ENCODE measurements at regions not wholly inside any gene's neighbourhood (a gene's known extent, or its start where the extent isn't known, plus 50 kb on each side); places are given as distances from the start of the nearest gene placed in this dataset.

DNA sequence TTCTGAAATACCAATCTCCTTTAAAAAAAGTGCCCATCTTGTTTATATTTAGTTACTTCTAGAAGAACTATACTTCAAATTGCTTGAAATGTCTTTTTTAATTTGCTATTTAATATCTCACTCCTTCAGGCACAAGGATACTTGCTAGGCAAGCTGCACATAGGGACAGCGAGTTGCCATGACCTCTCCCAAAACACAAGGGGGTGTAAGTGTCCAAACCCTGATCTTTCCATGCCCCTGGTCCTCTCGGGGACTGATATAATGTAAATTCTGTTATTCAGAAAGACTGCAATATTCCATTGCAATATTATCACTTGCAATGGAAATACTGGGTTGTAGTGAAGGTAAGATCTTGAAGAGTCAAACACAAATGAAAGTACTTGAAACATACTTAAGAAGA is 480.4 kb downstream of the CETN3 start:
- no peaks in the 10 kb centered on the region for H3K4me1 Mint-ChIP-seq
- Histone ChIP-seq H3K4me1 (ENCODE audit: insufficient read depth, low read length) (no peaks in the 10 kb centered on the region), H3K9me3 (ENCODE audit: control insufficient read depth in 1 of 2, low read length in 2 of 2) (no peaks in the 10 kb centered on the region), H3K27me3 (ENCODE audit: insufficient read depth, low read length) (no peaks in the 10 kb centered on the region), H3K4me3 (ENCODE audit: low read length in 2 of 2) (no peak overlapping the region), H3K36me3 (ENCODE audit: insufficient read depth, low read length) (no peaks in the 10 kb centered on the region), H3K27ac (ENCODE audit: low read depth, low read length) (no peak overlapping the region)
- no peak overlapping the region for H3K27ac Mint-ChIP-seq
- CTCF ChIA-PET (ENCODE audit: partially characterized antibody), result no interaction called here
- no peak overlapping the region for H3K4me3 Mint-ChIP-seq
- no peaks in the 10 kb centered on the region for H3K36me3 Mint-ChIP-seq
- peaks cover 0 to 5% (median 0%) of the 10 kb centered on the region in 8 donors for H3K9me3 Mint-ChIP-seq
- POLR2A ChIA-PET (ENCODE audit: partially characterized antibody), result no interaction called here
- intact Hi-C loops (cut with micrococcal nuclease), result no loop called here
- no peak for DNase-seq
- no peaks in the 10 kb centered on the region for H3K27me3 Mint-ChIP-seq

DNA sequence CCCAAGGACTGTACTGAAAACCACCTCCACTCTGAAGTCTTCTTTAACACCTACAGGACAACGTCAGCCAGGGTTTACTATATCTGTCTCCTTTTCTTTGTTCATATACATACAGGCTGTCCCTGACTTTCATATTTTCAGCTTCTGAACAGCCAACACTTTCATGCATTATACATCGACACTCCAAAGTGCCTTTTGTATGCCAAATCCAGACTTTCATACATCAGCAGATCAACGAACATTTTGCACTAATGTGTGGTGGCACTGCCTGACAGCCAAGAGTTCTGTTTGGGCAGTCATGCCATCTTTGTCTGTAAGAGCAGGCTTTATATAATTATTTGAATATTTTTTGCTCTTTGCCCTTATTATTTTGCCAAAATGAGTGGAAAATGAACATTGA is 487.4 kb downstream of the CETN3 start:
- H3K9me3 Mint-ChIP-seq, result peaks cover 0 to 6% (median 2%) of the 10 kb centered on the region in 8 donors
- H3K4me1 Mint-ChIP-seq, result no peaks in the 10 kb centered on the region
- H3K4me1 ChIP-seq (ENCODE audit: insufficient read depth, low read length), result no peaks in the 10 kb centered on the region
- H3K4me3 ChIP-seq (ENCODE audit: low read length in 2 of 2), result no peak overlapping the region
- CTCF ChIA-PET (ENCODE audit: partially characterized antibody), result no interaction called here
- no peaks in the 10 kb centered on the region for H3K36me3 ChIP-seq (ENCODE audit: insufficient read depth, low read length)
- POLR2A ChIA-PET (ENCODE audit: partially characterized antibody), result no interaction called here
- no peak overlapping the region for H3K27ac Mint-ChIP-seq
- no peaks in the 10 kb centered on the region for H3K9me3 ChIP-seq (ENCODE audit: control insufficient read depth in 1 of 2, low read length in 2 of 2)
- intact Hi-C loops (cut with micrococcal nuclease), result no loop called here
- H3K27ac ChIP-seq (ENCODE audit: low read depth, low read length), result no peak overlapping the region
- no peaks in the 10 kb centered on the region for H3K27me3 ChIP-seq (ENCODE audit: insufficient read depth, low read length)
- no peak for DNase-seq
- H3K36me3 Mint-ChIP-seq, result no peaks in the 10 kb centered on the region
- no peaks in the 10 kb centered on the region for H3K27me3 Mint-ChIP-seq
- H3K4me3 Mint-ChIP-seq, result no peak overlapping the region

DNA sequence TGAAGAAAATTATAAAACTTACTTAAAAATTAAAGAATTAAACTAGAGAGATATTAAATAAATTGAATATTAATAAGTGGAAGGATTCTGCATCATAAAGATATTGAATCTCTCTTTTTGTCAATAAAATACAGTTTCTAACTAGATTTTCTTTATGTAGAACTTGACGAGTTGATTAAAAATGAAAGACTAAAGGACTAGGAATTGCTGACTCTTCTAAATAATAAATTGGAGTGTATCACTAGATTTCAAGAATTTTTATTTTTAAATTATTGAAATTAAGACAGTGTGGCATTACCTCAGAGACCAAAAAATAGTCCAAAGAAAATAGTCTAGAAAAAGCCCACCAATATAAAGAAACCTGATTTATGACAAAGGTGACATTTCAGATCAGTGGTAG is 492.4 kb downstream of the CETN3 start:
- DNase-seq, result no peak
- Mint-ChIP-seq H3K4me3 (no peak overlapping the region), H3K36me3 (no peaks in the 10 kb centered on the region), H3K27me3 (no peaks in the 10 kb centered on the region), H3K27ac (no peak overlapping the region), H3K4me1 (no peaks in the 10 kb centered on the region), H3K9me3 (peaks cover 0 to 7% (median 0%) of the 10 kb centered on the region in 8 donors)
- intact Hi-C loops (cut with micrococcal nuclease), result no loop called here
- ChIA-PET POLR2A (ENCODE audit: partially characterized antibody) (no interaction called here), CTCF (ENCODE audit: partially characterized antibody) (no interaction called here)
- no peaks in the 10 kb centered on the region for H3K27me3 ChIP-seq (ENCODE audit: insufficient read depth, low read length)
- no peaks in the 10 kb centered on the region for H3K9me3 ChIP-seq (ENCODE audit: control insufficient read depth in 1 of 2, low read length in 2 of 2)
- no peak overlapping the region for H3K27ac ChIP-seq (ENCODE audit: low read depth, low read length)
- no peak overlapping the region for H3K4me3 ChIP-seq (ENCODE audit: low read length in 2 of 2)
- no peaks in the 10 kb centered on the region for H3K4me1 ChIP-seq (ENCODE audit: insufficient read depth, low read length)
- H3K36me3 ChIP-seq (ENCODE audit: insufficient read depth, low read length), result no peaks in the 10 kb centered on the region

DNA sequence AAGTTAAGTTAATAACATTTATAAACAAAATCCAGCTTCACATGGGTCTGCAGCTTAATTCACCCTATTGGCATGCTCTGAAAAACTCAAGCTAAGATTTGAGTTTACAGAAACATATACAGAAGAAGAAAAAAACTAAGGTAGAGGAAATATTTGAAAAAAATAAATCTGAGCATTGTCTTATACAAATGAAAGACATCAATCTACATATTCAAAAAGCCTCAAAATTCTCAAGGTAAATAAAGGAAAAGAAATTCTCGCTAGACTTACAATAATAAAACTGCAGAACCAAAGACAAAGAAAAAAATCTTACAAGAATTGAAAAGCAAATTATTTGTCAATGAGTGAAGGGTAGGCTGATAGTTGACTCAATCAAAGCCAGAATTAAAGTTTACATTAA is 493.4 kb downstream of the CETN3 start:
- Mint-ChIP-seq H3K36me3 (no peaks in the 10 kb centered on the region), H3K9me3 (peaks cover 0 to 7% (median 0%) of the 10 kb centered on the region in 8 donors), H3K27me3 (no peaks in the 10 kb centered on the region), H3K4me3 (no peak overlapping the region), H3K4me1 (no peaks in the 10 kb centered on the region), H3K27ac (no peak overlapping the region)
- ChIA-PET POLR2A (ENCODE audit: partially characterized antibody) (no interaction called here), CTCF (ENCODE audit: partially characterized antibody) (no interaction called here)
- Histone ChIP-seq H3K27ac (ENCODE audit: low read depth, low read length) (no peak overlapping the region), H3K27me3 (ENCODE audit: insufficient read depth, low read length) (no peaks in the 10 kb centered on the region), H3K4me3 (ENCODE audit: low read length in 2 of 2) (no peak overlapping the region), H3K36me3 (ENCODE audit: insufficient read depth, low read length) (no peaks in the 10 kb centered on the region), H3K4me1 (ENCODE audit: insufficient read depth, low read length) (no peaks in the 10 kb centered on the region), H3K9me3 (ENCODE audit: control insufficient read depth in 1 of 2, low read length in 2 of 2) (no peaks in the 10 kb centered on the region)
- intact Hi-C loops (cut with micrococcal nuclease), result no loop called here
- no peak for DNase-seq

DNA sequence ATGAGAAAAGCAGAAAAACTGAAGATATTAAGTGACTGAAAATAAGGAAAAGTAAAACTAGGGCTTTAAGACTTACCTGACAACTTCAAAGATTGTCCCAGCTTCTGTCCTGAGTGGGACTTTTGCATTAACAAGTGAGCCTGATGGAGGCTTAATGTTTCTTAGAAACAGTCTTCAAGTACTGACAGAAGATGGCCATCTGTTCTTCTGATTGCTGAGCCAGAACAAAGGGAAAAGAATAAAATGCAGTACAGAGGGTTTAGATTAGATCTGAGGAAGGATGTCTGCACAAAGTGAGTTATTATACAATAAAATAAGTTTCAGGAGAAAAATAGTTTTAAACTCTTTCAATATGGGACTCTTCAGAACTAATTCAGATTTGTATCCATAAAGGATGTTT is 500.7 kb downstream of the CETN3 start:
- Histone ChIP-seq H3K4me1 (ENCODE audit: insufficient read depth, low read length) (no peaks in the 10 kb centered on the region), H3K9me3 (ENCODE audit: control insufficient read depth in 1 of 2, low read length in 2 of 2) (no peaks in the 10 kb centered on the region), H3K27me3 (ENCODE audit: insufficient read depth, low read length) (no peaks in the 10 kb centered on the region), H3K4me3 (ENCODE audit: low read length in 2 of 2) (no peak overlapping the region), H3K36me3 (ENCODE audit: insufficient read depth, low read length) (no peaks in the 10 kb centered on the region), H3K27ac (ENCODE audit: low read depth, low read length) (no peak overlapping the region)
- DNase-seq, result no peak
- H3K9me3 Mint-ChIP-seq, result peaks cover 0 to 9% (median 3%) of the 10 kb centered on the region in 8 donors
- H3K27me3 Mint-ChIP-seq, result no peaks in the 10 kb centered on the region
- intact Hi-C loops (cut with micrococcal nuclease), result no loop called here
- H3K4me3 Mint-ChIP-seq, result no peak overlapping the region
- POLR2A ChIA-PET (ENCODE audit: partially characterized antibody), result no interaction called here
- no peaks in the 10 kb centered on the region for H3K36me3 Mint-ChIP-seq
- CTCF ChIA-PET (ENCODE audit: partially characterized antibody), result no interaction called here
- no peaks in the 10 kb centered on the region for H3K4me1 Mint-ChIP-seq
- H3K27ac Mint-ChIP-seq, result no peak overlapping the region

DNA sequence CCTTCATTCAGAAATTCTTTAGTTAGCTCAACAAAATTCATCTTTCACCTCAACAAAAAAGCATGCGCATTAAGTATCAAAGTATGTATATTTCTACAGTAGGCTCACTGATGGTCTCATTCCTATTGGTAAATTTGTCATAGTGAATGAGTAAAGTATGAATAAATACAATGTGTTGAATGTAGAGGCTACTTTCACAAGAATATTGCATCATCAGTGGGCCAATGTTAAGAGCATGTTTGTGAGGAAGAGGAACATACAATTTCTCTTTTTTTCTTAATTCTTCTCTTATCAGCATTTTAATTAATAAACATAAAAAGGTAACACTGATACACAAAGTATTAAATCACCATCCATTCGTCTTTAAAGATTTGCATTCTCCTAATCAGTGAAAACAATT is 505.1 kb downstream of the CETN3 start:
- no peaks in the 10 kb centered on the region for H3K4me1 ChIP-seq (ENCODE audit: insufficient read depth, low read length)
- Mint-ChIP-seq H3K27ac (no peak overlapping the region), H3K36me3 (no peaks in the 10 kb centered on the region), H3K4me1 (no peaks in the 10 kb centered on the region), H3K4me3 (no peak overlapping the region), H3K27me3 (no peaks in the 10 kb centered on the region), H3K9me3 (peaks cover 0 to 9% (median 4%) of the 10 kb centered on the region in 8 donors)
- H3K27ac ChIP-seq (ENCODE audit: low read depth, low read length), result no peak overlapping the region
- ChIA-PET POLR2A (ENCODE audit: partially characterized antibody) (no interaction called here), CTCF (ENCODE audit: partially characterized antibody) (no interaction called here)
- intact Hi-C loops (cut with micrococcal nuclease), result no loop called here
- H3K4me3 ChIP-seq (ENCODE audit: low read length in 2 of 2), result no peak overlapping the region
- no peaks in the 10 kb centered on the region for H3K9me3 ChIP-seq (ENCODE audit: control insufficient read depth in 1 of 2, low read length in 2 of 2)
- no peaks in the 10 kb centered on the region for H3K36me3 ChIP-seq (ENCODE audit: insufficient read depth, low read length)
- no peak for DNase-seq
- no peaks in the 10 kb centered on the region for H3K27me3 ChIP-seq (ENCODE audit: insufficient read depth, low read length)

DNA sequence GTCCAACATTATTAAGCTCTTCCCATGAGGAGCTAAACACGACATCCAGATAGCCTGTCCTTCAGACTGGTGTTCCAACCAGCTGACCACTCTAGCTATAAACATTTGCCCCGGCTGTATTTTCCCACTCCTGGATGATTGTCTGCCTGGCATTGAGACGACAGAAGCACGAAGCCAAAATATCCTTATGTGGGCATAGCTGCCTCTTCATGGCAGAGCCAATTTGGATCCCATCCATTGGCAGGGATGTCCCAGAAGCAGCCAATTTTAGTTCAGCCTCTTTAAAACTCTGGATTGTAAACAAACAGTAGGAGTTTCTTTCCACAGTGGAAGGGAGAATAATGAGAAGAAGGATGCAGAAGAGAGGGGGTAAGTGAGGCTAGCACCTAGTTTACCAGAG is 507.6 kb downstream of the CETN3 start:
- Mint-ChIP-seq H3K4me3 (no peak overlapping the region), H3K9me3 (peaks cover 0 to 10% (median 4%) of the 10 kb centered on the region in 8 donors), H3K36me3 (no peaks in the 10 kb centered on the region), H3K27me3 (no peaks in the 10 kb centered on the region), H3K27ac (peak overlapping the region in 1 of 7 donors; percentile 9), H3K4me1 (no peaks in the 10 kb centered on the region)
- ChIA-PET POLR2A (ENCODE audit: partially characterized antibody) (no interaction called here), CTCF (ENCODE audit: partially characterized antibody) (no interaction called here)
- H3K4me1 ChIP-seq (ENCODE audit: insufficient read depth, low read length), result no peaks in the 10 kb centered on the region
- DNase-seq, result no peak
- H3K4me3 ChIP-seq (ENCODE audit: low read length in 2 of 2), result no peak overlapping the region
- no peaks in the 10 kb centered on the region for H3K9me3 ChIP-seq (ENCODE audit: control insufficient read depth in 1 of 2, low read length in 2 of 2)
- intact Hi-C loops (cut with micrococcal nuclease), result no loop called here
- H3K27me3 ChIP-seq (ENCODE audit: insufficient read depth, low read length), result no peaks in the 10 kb centered on the region
- no peaks in the 10 kb centered on the region for H3K36me3 ChIP-seq (ENCODE audit: insufficient read depth, low read length)
- no peak overlapping the region for H3K27ac ChIP-seq (ENCODE audit: low read depth, low read length)

DNA sequence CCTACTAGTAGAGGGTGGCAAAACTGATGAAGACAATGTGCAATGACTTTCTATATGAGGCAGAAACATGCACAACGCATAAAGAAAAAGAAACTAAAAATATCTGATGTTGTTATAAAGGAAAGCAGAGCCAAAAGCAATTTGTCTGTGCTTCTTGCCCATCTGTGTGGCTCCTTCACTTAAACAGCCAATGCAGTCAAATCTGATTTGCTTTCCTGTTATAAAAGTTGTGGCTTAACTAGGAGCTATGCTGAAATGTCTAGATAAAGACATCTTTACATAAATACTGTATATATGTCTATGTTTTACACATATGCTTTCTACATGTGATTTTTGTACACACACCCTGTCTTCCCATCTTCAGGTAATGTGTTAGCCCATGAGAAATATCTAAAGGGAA is 508.2 kb downstream of the CETN3 start:
- Mint-ChIP-seq H3K4me1 (no peaks in the 10 kb centered on the region), H3K9me3 (peaks cover 0 to 8% (median 5%) of the 10 kb centered on the region in 8 donors), H3K27me3 (no peaks in the 10 kb centered on the region), H3K27ac (no peak overlapping the region), H3K4me3 (no peak overlapping the region), H3K36me3 (no peaks in the 10 kb centered on the region)
- H3K4me3 ChIP-seq (ENCODE audit: low read length in 2 of 2), result no peak overlapping the region
- no peaks in the 10 kb centered on the region for H3K9me3 ChIP-seq (ENCODE audit: control insufficient read depth in 1 of 2, low read length in 2 of 2)
- no peaks in the 10 kb centered on the region for H3K4me1 ChIP-seq (ENCODE audit: insufficient read depth, low read length)
- POLR2A ChIA-PET (ENCODE audit: partially characterized antibody), result no interaction called here
- H3K36me3 ChIP-seq (ENCODE audit: insufficient read depth, low read length), result no peaks in the 10 kb centered on the region
- no peaks in the 10 kb centered on the region for H3K27me3 ChIP-seq (ENCODE audit: insufficient read depth, low read length)
- no peak for DNase-seq
- no peak overlapping the region for H3K27ac ChIP-seq (ENCODE audit: low read depth, low read length)
- intact Hi-C loops (cut with micrococcal nuclease), result no loop called here
- CTCF ChIA-PET (ENCODE audit: partially characterized antibody), result no interaction called here
